HG02571 (cell line): ENCODE measurements at regions not wholly inside any gene's neighbourhood (a gene's known extent, or its start where the extent isn't known, plus 50 kb on each side); places are given as distances from the start of the nearest gene placed in this dataset.
"Not testable (repeated sequence)": the region's sequence is repeated elsewhere in the genome, so short reads cannot be mapped to it uniquely, and the experiment has no call there.

Source experiments
- ATAC-seq: cut with Tn5 transposase; IDR thresholded peaks from one replicate; pipeline ENCODE4 v1.9.1; 2021; ENCODE audit warnings: mild to moderate bottlenecking, moderate library complexity; ENCODE audit not compliant: unreplicated experiment

- no peak for ATAC-seq
Measured at GRCh38 chr5:164076556-164076955, 571.1 kb downstream of the MAT2B start.

DNA sequence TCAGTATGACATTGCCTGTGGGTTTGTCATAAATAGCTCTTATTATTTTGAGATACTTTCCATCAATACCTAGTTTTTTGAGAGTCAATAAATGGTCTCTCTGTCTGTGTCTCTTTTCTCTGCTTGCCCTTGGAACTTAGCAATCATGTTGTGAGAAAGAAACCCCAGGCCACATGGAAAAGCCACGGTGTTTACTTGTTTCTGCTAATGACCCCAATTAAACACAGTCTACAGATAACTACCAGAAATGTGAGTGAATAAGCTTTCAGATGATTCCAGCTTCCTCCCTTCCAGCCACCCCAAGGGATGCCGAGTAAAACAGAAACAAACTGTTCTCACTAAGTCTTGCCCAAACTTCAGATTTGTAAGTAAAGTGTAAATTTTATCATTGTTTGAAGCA, 584.9 kb downstream of the MAT2B start:
- ATAC-seq: no peak

GRCh38 chr5:164091836-164092235, 586.4 kb downstream of the MAT2B start:
- no peak for ATAC-seq

GRCh38 chr5:164094291-164094690, 588.9 kb downstream of the MAT2B start:
- no peak for ATAC-seq

DNA sequence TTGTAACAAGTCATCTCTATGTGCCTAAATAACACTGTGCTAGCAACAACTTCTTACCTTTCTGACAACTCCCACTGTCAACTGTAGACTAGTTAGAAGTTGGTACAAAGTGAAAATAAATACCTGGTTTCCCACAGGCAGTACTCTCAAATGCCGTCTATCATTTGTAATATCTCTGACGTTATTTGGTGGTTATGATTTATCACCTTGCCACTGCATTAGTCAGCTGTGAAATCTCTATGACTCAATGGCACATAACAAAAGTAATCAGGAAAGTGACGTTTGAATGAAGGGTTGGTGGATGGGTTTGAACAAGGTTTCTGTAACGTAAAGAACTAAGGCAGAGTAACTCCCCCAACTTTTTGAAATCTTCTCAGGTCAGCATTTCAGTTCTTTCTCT, 592.3 kb downstream of the MAT2B start:
- no peak for ATAC-seq

GRCh38 chr5:164098531-164098930, 593.1 kb downstream of the MAT2B start:
- ATAC-seq: no peak

DNA sequence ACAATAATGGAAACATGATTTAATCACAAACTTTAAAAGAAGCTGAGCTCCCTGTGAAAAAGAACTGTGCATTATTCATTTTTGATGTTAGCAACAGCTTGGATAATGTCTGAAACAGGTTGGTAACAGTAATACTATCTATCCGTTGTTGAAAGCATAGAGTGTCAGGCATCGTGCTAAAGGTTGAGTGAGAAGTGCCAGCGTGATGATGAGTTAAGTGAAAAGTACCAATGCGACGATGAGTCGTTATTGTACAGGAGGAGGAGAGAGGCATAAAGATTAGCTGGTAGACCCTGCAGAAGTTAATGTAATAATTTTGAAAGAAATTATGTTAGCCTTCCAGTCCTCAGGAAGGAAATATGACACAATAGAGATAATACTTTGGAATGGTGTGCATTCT, 593.6 kb downstream of the MAT2B start:
- ATAC-seq: no peak

DNA sequence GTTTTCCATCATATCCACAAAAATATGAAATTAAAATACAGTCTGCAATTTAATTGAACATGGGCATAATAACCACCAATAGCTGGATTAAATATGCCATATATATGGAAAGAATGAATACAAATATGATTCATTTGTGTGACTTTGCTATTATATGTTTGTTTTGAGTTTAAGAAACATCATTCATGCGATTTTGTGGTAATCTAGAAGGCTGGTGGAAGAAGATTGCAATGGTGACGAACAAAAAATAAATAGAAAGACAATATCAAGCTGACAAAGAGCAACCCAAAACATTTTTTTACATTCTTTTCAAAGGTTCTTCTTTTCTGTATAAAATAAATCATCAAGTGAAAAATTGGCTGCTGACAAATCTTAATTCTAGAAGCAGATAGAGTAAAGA, 610.0 kb downstream of the MAT2B start:
- ATAC-seq: no peak

GRCh38 chr5:164119806-164120447, 614.5 kb downstream of the MAT2B start:
- ATAC-seq: no peak

GRCh38 chr5:164127527-164127926, 622.1 kb downstream of the MAT2B start:
- no peak for ATAC-seq

GRCh38 chr5:164132358-164132757, 626.9 kb downstream of the MAT2B start:
- ATAC-seq: no peak

DNA sequence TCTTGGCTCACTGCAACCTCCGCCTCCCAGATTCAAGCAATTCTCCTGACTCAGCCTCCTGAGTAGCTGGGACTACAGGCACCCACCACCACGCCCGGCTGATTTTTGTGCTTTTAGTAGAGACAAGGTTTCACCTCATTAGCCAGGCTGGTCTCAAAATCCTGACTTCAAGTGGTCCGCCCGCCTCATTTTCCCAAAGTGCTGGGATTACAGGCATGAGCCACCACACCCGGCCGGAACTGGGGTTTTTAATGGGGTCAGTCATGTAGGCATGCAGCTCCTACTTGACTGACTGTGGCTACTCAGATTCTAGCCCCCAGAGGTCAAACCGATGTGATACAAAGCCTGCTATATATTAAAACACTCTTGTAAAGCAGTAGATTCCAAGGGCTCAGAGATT, 631.7 kb downstream of the MAT2B start:
- ATAC-seq: no peak

DNA sequence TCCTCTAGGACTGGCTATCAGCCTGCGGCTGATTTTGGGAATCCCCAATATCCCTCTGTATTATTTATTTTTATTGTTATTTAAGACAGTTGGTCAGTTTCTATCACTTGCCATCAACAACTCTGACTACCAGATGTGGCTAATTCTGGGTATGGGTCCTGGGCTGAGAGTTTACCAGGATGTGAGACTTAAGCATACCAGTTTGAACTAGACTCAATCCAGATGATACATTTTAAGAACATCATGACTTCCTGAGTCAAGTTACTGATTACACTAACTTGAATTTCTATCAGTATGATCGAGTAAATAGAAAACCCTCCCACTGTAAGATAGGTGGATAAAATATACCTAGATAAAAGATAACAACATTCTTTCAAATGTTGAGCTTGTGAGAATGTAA, 634.0 kb downstream of the MAT2B start:
- ATAC-seq: no peak

GRCh38 chr5:164145458-164145857, 640.0 kb downstream of the MAT2B start:
- no peak for ATAC-seq

GRCh38 chr5:164146223-164146622, 640.8 kb downstream of the MAT2B start:
- ATAC-seq: no peak

DNA sequence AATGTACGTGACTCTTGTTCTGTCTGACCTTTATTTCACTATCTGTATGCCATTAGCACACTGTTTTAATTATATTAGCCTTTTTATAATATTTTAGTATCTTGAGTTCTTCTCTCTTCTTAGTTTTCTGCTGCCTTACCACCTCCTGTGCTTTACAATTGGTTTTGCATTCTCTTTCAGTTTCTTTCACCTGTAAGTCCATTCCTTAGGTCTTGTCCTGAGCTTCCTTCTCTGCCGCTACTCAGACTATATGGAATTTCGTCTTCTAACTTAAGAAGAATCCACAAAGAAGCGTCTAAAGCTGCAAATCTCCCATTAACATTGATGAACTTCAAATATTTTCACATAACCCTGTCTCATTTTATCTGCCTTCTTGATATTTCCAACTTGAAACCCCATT, 642.9 kb downstream of the MAT2B start:
- no peak for ATAC-seq

GRCh38 chr5:164152539-164152938, 647.1 kb downstream of the MAT2B start:
- not testable (repeated sequence) for ATAC-seq

GRCh38 chr5:164153469-164154172, 648.2 kb downstream of the MAT2B start:
- ATAC-seq: no peak

DNA sequence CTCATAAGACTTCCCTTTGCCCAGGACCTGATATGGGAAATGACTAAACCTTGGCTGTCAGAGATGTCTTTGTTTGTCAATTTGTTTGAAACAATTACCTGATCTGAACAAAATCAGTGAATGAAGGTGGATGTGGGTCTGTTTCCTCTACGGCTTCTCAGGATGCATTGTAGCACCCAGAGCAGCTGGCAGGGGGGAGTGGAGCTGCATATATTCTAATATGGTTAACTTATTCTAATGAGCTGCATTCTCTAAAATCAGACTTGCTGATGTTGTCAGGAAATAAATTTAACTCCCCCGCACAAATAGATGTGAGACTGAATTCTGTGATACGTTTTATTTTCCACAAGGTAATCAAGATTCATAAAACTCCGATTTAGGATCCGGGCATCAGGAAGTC, 665.4 kb downstream of the MAT2B start:
- no peak for ATAC-seq

DNA sequence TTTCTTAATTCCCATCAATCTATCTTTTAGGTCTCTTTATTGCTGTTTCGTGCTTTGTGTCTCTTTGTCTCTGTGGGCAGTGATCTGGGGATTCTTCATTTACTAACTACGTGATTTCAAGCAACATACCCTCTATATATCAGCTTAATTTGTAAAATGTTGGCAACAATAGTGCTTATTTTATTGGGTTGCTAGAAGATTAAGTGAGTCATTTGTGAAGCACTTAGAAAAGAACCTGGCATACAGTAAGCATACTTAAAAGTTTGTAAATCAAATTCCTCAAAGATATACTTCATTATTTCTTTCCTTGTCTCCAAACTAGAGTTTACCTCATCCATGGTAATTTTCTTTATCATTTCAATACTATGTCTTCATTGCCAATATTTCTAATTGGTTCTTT, 669.7 kb downstream of the MAT2B start:
- ATAC-seq: no peak

- ATAC-seq: no peak
Measured at GRCh38 chr5:164179406-164179805, 674.0 kb downstream of the MAT2B start.

GRCh38 chr5:164181604-164182003, 676.2 kb downstream of the MAT2B start:
- no peak for ATAC-seq

DNA sequence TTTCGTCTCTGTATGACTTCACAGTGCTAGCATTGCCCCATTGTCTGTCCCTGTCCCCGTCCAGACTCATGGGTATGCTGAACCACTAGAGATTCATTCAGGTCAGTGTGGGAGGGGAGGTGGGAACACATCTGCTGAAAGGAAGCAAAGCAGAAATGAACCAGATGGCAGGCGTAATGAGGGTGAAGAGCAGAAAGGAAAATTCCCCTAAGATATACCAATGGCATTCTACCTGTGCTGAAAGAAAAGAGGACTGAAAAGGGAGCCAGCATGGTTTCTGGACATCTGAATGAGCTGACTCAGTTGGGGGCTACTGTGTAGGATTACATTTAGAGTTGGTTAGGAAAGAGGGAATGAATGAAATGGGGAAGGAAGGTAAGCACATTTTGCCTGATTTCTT, 678.7 kb downstream of the MAT2B start:
- ATAC-seq: no peak
